Gastrocnemius medialis (tissue), 4 donors: ENCODE measurements at regions not wholly inside any gene's neighbourhood (a gene's known extent, or its start where the extent isn't known, plus 50 kb on each side); places are given as distances from the start of the nearest gene placed in this dataset.

ENCODE experiments used
- ATAC-seq, 2 donors: fragments of 150-250 bp; one replicate each; pipeline ENCODE4 v1.9.1; 2016
- DNase-seq, 2 donors: peaks; one replicate each; pipeline ENCODE4 v3.0.0-alpha.2; 2019
- H3K27ac ChIP-seq, 4 donors: fragments of 200-600 bp; sonication (generic); 1 replicate in 1 of 4; 2 replicates in 3 of 4; pipeline ENCODE4 v1.5.1; 2016 to 2018; ENCODE audit warnings: mild to moderate bottlenecking in 2 of 4, moderate library complexity in 1 of 4
- H3K27me3 ChIP-seq, 3 donors: fragments of 200-600 bp; sonication (generic) in 2 of 3; 1 replicate in 1 of 3; 2 replicates in 2 of 3; pipeline versions ENCODE4 v1.5.1 to v1.6.0; 2016 to 2019; ENCODE audit warnings: mild to moderate bottlenecking in 1 of 3, moderate library complexity in 1 of 3
- H3K36me3 ChIP-seq, 2 donors: fragments of 200-600 bp; sonication (generic) in 1 of 2; one replicate each; pipeline ENCODE4 v1.5.1; 2017 to 2018
- H3K4me1 ChIP-seq, 2 donors: fragments of 200-600 bp; sonication (generic) in 1 of 2; one replicate each; pipeline ENCODE4 v1.5.1; 2016 to 2017; ENCODE audit warnings: mild to moderate bottlenecking in 2 of 2
- H3K4me3 ChIP-seq, 4 donors: fragments of 200-600 bp; sonication (generic) in 3 of 4; 1 replicate in 1 of 4; 2 replicates in 3 of 4; pipeline ENCODE4 v1.5.1; 2016 to 2019; ENCODE audit warnings: mild to moderate bottlenecking in 2 of 4
- H3K9me3 ChIP-seq, 3 donors: fragments of 200-600 bp; sonication (generic) in 2 of 3; 1 replicate in 1 of 3; 2 replicates in 2 of 3; pipeline ENCODE4 v1.5.1; 2016 to 2019
- POLR2A ChIP-seq, 2 donors: fragments of 450-650 bp; IDR thresholded peaks; one replicate each; pipeline ENCODE4 v1.6.1; 2017; ENCODE audit warnings: antibody characterized with exemption in 2 of 2, mild to moderate bottlenecking in 2 of 2, moderate library complexity in 2 of 2
- in situ Hi-C, 4 donors: fragments of 200-750 bp; cut with MboI; loops; one replicate each; pipeline versions ENCODE4 v1.15.0 to v1.8.0; 2017; ENCODE audit warnings: low sequenced_read_pairs in 4 of 4
- intact Hi-C: fragments of 100-400 bp; cut with DNase I; formaldehyde crosslinking; loops from one replicate; pipeline ENCODE4 v1.15.1; 2023; ENCODE audit warnings: low total_unique reads
- TF ChIP-seq, protein P1 (sequence below), 5 experiments: fragments of 450-650 bp in 3 of 5; fragments of 200-600 bp in 2 of 5; sonication (generic) in 2 of 5; IDR thresholded peaks in 4 of 5; conservative IDR thresholded peaks in 1 of 5; 1 replicate in 4 of 5; 2 replicates in 1 of 5; pipeline ENCODE4 v1.5.1; 2016 to 2019; ENCODE audit warnings: antibody characterized with exemption in 5 of 5, mild to moderate bottlenecking in 3 of 5, moderate library complexity in 3 of 5

DNA sequence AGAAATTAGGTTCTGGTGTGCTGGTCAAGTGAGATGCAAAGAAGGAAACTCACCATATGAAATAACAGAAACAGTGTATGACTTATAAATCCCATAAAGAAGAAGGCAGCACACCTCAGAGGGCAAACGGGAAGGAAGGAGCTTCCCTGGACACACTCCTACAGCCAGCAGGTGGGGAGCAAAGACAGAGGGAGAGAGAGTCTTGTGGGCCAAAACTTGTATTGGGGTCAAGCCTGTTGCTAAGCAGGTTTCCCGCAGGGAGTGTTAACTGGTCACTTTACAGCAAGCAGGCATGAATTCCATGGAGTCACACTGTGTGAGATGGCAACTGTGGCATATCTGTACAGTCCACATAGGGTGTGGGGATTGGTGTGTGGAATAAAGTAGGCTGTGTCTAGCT is 222.9 kb upstream of the NDN start:
- H3K9me3 ChIP-seq = no peaks in the 10 kb centered on the region
- in situ Hi-C loops (no loop called here), intact Hi-C loops (no loop called here)
- H3K27ac ChIP-seq = no peak overlapping the region
- TF ChIP-seq POLR2A (IDR thresholded peaks at IDR 0.05) = no peak
- TF ChIP-seq, protein P1, sequence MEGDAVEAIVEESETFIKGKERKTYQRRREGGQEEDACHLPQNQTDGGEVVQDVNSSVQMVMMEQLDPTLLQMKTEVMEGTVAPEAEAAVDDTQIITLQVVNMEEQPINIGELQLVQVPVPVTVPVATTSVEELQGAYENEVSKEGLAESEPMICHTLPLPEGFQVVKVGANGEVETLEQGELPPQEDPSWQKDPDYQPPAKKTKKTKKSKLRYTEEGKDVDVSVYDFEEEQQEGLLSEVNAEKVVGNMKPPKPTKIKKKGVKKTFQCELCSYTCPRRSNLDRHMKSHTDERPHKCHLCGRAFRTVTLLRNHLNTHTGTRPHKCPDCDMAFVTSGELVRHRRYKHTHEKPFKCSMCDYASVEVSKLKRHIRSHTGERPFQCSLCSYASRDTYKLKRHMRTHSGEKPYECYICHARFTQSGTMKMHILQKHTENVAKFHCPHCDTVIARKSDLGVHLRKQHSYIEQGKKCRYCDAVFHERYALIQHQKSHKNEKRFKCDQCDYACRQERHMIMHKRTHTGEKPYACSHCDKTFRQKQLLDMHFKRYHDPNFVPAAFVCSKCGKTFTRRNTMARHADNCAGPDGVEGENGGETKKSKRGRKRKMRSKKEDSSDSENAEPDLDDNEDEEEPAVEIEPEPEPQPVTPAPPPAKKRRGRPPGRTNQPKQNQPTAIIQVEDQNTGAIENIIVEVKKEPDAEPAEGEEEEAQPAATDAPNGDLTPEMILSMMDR (IDR thresholded peaks at IDR 0.05 in 4 of 5, conservative IDR thresholded peaks at IDR 0.05 in 1 of 5) = no peak
- no peaks in the 10 kb centered on the region for H3K4me1 ChIP-seq
- DNase-seq = no peak
- H3K27me3 ChIP-seq = no peaks in the 10 kb centered on the region
- ATAC-seq = no peak
- no peaks in the 10 kb centered on the region for H3K36me3 ChIP-seq
- no peak overlapping the region for H3K4me3 ChIP-seq

DNA sequence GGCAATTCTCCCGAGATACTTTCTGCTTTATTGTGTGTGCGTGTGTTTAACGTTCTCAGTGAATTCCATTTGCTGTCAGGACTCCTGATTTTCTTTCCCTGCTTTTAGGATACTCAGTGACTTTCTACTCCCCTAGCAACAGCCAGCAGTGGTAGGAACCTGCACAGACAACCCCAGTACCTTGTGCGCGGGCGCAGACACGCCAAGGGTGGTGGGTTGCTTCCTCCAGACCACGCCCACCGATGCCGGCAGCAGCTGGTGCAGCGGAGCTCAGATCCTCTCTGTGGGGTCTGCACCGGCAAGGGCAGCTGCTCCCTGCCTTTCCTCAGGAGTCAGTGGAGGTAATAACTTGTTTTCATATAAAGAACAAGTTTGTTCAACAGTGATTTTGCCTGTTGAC is 225.1 kb upstream of the NDN start:
- Histone ChIP-seq H3K27ac (no peak overlapping the region), H3K4me1 (no peaks in the 10 kb centered on the region), H3K36me3 (no peaks in the 10 kb centered on the region), H3K4me3 (no peak overlapping the region), H3K27me3 (no peaks in the 10 kb centered on the region), H3K9me3 (no peaks in the 10 kb centered on the region)
- ATAC-seq (no peak), DNase-seq (no peak)
- in situ Hi-C loops (no loop called here), intact Hi-C loops (no loop called here)
- TF ChIP-seq, protein P1 (IDR thresholded peaks at IDR 0.05 in 4 of 5, conservative IDR thresholded peaks at IDR 0.05 in 1 of 5) = no peak
- no peak for TF ChIP-seq POLR2A (IDR thresholded peaks at IDR 0.05)

DNA sequence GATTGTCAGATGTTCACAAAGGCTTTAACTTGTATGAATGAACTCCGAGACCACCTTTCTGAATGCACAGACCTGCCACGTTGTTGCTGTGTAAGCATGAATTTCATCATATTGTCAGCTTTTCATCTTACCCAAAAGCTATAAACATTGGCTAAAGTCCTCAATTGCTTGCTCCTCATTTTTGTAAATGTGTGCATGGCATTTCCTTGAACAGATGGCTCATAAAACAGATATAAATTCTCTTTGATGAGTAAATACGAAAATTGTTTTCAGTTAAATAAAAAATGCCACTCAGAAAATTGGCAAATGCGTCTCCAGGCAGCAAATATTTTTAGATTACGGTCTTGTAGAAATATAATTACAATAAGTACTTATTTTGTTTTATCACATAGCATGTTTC is 226.0 kb upstream of the NDN start:
- Histone ChIP-seq H3K36me3 (no peaks in the 10 kb centered on the region), H3K4me3 (no peak overlapping the region), H3K4me1 (no peaks in the 10 kb centered on the region), H3K27me3 (no peaks in the 10 kb centered on the region), H3K27ac (no peak overlapping the region), H3K9me3 (no peaks in the 10 kb centered on the region)
- in situ Hi-C loops (no loop called here), intact Hi-C loops (no loop called here)
- no peak for ATAC-seq
- DNase-seq = no peak
- TF ChIP-seq, protein P1 (IDR thresholded peaks at IDR 0.05 in 4 of 5, conservative IDR thresholded peaks at IDR 0.05 in 1 of 5) = no peak
- TF ChIP-seq POLR2A (IDR thresholded peaks at IDR 0.05) = no peak

DNA sequence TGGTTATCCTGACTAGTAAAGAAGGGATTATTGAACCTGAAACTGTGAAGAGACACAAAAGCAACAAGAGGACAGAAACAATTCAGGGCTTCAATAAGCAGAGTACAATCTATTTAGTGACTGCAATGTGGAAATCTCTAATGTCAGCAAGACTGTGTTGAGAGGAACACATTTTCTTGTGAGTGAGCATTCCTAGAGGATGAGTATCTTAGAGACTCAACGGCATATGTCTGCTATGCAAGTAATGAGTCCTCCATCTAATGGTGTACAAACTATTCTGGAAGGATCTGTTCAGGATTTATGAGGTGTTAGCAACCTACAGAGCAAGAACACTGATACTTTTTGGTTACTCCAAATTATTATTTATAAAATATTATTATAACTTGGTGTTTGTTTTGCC is 226.5 kb upstream of the NDN start:
- no peak overlapping the region for H3K27ac ChIP-seq
- in situ Hi-C loops (no loop called here), intact Hi-C loops (no loop called here)
- no peak for ATAC-seq
- H3K9me3 ChIP-seq = no peaks in the 10 kb centered on the region
- TF ChIP-seq, protein P1 (IDR thresholded peaks at IDR 0.05 in 4 of 5, conservative IDR thresholded peaks at IDR 0.05 in 1 of 5) = no peak
- TF ChIP-seq POLR2A (IDR thresholded peaks at IDR 0.05) = no peak
- H3K4me1 ChIP-seq = no peaks in the 10 kb centered on the region
- no peaks in the 10 kb centered on the region for H3K36me3 ChIP-seq
- H3K4me3 ChIP-seq = no peak overlapping the region
- DNase-seq = no peak
- H3K27me3 ChIP-seq = no peaks in the 10 kb centered on the region

DNA sequence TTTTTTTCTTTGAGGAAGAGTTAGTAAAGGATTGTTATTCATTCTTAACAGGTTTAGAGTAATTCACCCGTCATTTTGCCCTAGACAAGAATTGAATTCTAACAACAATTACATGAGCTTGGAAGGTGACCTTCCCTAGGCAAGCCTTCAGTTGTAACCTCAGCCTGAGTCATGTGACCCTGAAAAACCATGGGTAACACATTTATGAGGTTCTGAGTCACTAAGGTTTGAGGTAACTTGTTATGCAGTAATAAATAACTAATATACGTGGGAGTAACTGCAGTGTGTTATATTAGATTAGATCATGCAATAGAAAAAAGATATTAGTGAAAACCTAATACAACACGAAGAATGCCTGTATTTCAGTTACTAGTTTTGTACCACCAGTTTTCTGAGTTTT is 237.6 kb upstream of the NDN start:
- no peaks in the 10 kb centered on the region for H3K27me3 ChIP-seq
- H3K4me1 ChIP-seq = no peaks in the 10 kb centered on the region
- no peak overlapping the region for H3K4me3 ChIP-seq
- in situ Hi-C loops = no loop called here
- H3K36me3 ChIP-seq = no peaks in the 10 kb centered on the region
- ATAC-seq (no peak), DNase-seq (no peak)
- no peaks in the 10 kb centered on the region for H3K9me3 ChIP-seq
- no peak overlapping the region for H3K27ac ChIP-seq
- intact Hi-C loops = no loop called here
- TF ChIP-seq POLR2A (IDR thresholded peaks at IDR 0.05) = no peak
- TF ChIP-seq, protein P1 (IDR thresholded peaks at IDR 0.05 in 4 of 5, conservative IDR thresholded peaks at IDR 0.05 in 1 of 5) = no peak
